Neural cell (in vitro differentiated cells): ENCODE measurements at regions not wholly inside any gene's neighbourhood (a gene's known extent, or its start where the extent isn't known, plus 50 kb on each side); places are given as distances from the start of the nearest gene placed in this dataset.

Experiments used
- EP300 ChIP-seq: fragments of 450-650 bp; conservative IDR thresholded peaks from 2 replicates; pipeline ENCODE4 v1.6.1; 2014; ENCODE audit warnings: antibody characterized with exemption, mild to moderate bottlenecking, moderate library complexity; ENCODE audit not compliant: poor library complexity, severe bottlenecking
- EZH2 ChIP-seq: fragments of 200-600, 300-800 bp; shearing (Covaris generic), sonication (generic); IDR thresholded peaks from 2 replicates; pipeline ENCODE4 v1.6.1; 2014; ENCODE audit warnings: antibody characterized with exemption, low read length, borderline replicate concordance, mild to moderate bottlenecking; ENCODE audit not compliant: insufficient read depth, poor library complexity, severe bottlenecking
- MXI1 ChIP-seq: fragments of 450-650 bp; conservative IDR thresholded peaks from 2 replicates; pipeline ENCODE4 v1.6.1; 2014; ENCODE audit warnings: antibody characterized with exemption, mild to moderate bottlenecking; ENCODE audit not compliant: poor library complexity, severe bottlenecking
- POLR2AphosphoS5 ChIP-seq: IDR thresholded peaks from 2 replicates; pipeline ENCODE4 v1.6.1; 2012
- TF ChIP-seq, protein P1 (sequence below): fragments of 450-650 bp; IDR thresholded peaks from 2 replicates; pipeline ENCODE4 v1.5.1; 2014; ENCODE audit warnings: antibody characterized with exemption, mild to moderate bottlenecking, moderate library complexity; ENCODE audit not compliant: poor library complexity, severe bottlenecking

DNA sequence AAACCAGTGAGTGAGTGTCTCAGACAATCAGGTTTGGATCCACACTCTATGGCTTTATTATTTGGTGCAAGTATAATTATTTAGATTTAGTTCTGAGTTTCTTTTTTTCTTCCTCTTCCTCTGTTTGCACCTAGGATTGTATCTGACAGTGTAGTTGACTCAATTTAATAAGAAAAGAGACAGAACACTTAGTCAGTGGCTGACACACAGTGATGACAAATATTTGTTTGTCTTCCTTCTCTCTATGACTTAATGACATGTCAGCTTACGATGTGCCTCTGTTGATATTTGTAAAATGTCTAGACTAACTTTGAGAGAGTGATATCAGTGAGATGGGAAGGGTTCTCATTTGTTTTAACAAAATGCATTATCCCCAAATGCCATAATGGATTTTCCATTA, 129.5 kb upstream of the SLC10A2 start:
- TF ChIP-seq, protein P1, sequence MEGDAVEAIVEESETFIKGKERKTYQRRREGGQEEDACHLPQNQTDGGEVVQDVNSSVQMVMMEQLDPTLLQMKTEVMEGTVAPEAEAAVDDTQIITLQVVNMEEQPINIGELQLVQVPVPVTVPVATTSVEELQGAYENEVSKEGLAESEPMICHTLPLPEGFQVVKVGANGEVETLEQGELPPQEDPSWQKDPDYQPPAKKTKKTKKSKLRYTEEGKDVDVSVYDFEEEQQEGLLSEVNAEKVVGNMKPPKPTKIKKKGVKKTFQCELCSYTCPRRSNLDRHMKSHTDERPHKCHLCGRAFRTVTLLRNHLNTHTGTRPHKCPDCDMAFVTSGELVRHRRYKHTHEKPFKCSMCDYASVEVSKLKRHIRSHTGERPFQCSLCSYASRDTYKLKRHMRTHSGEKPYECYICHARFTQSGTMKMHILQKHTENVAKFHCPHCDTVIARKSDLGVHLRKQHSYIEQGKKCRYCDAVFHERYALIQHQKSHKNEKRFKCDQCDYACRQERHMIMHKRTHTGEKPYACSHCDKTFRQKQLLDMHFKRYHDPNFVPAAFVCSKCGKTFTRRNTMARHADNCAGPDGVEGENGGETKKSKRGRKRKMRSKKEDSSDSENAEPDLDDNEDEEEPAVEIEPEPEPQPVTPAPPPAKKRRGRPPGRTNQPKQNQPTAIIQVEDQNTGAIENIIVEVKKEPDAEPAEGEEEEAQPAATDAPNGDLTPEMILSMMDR: no peak
- TF ChIP-seq EP300: no peak
- no peak for TF ChIP-seq EZH2
- no peak for TF ChIP-seq MXI1
- no peak for TF ChIP-seq POLR2AphosphoS5
